Hindlimb muscle (tissue), 1 donor: ENCODE measurements at regions not wholly inside any gene's neighbourhood (a gene's known extent, or its start where the extent isn't known, plus 50 kb on each side); places are given as distances from the start of the nearest gene placed in this dataset.
A peak's percentile ranks its signal among the peaks of the same experiment; 100 is the strongest.
"Not testable (repeated sequence)": the region's sequence is repeated elsewhere in the genome, so short reads cannot be mapped to it uniquely, and the experiment has no call there.

Experiments used
- DNase-seq: peaks from one replicate; pipeline ENCODE4 v3.0.0-alpha.2; 2013

DNA sequence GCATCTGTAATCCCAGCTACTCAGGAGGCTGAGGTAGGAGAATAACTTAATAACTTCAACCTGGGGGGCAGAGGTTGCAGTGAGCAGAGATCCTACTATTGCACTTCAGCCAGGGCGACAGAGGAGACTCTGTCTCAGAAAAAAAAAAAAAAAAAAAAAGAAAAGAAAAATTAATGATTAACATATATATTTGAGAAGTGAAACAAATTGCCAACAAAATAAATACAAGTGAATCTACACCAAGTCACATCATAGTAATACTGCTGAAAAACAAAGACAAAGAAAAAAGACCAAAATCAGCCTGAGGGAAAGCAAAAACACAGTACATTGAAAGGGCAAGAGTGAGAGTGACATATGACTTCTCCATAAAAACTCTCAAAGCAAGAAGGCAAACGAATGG, 123.7 kb downstream of the CASP12 start:
- no peak for DNase-seq

DNA sequence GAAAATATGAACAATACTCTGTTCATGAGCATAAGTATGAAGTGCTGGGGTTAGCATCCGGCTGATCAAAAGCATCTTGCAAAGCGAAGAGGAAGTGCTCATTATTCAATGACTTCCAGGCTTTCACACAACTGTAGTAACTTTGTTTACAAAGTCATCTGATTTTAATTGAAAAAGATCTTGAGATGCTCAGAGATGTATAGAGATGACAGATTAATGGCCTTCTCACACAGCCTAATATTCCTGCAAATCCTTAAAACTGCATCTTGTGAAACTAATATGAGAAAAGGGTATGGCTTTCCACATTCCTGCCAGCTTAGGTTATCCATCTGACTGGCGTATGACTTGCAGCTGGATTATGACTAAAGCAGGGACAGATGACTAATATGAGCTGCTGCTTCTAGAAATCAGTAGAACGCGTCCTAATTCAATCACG, 125.4 kb downstream of the CASP12 start:
- peak; percentile 38 for DNase-seq

DNA sequence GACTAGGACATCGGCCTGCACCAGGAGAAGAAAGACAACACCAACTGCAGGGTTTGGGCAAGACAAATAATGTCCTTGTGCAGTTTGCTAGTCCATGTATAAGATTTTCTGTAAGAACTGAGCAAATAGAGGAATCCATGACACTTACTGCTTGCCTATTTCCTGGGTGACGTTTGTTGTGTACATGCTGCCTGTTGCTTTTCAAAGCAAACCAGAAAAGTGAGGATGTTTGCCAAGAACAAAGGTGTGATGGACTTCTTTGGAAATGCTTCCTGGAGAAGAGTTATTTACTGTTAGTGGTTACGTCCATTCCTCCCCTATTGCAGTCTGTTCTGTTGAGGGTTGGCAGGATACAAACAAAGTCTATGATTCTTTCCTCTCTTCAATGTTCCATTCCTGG, 126.5 kb downstream of the CASP12 start:
- DNase-seq: no peak

DNA sequence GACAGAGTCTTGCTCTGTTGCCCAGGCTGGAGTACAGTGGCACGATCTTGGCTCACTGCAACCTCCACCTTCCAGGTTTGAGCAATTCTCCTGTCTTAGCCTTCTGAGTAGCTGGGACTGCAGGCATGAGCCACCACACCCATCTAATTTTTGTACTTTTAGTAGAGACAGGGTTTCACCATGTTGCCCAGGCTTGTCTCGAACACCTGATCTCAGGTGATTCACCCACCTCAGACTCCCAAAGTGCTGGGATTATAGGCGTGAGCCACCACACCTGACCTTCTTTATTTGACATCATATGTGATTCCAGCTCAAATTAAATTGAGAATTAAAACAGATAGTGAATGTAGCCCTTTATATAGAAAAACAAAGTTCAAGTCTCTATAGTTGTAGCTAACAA, 127.2 kb downstream of the CASP12 start:
- DNase-seq: not testable (repeated sequence)

DNA sequence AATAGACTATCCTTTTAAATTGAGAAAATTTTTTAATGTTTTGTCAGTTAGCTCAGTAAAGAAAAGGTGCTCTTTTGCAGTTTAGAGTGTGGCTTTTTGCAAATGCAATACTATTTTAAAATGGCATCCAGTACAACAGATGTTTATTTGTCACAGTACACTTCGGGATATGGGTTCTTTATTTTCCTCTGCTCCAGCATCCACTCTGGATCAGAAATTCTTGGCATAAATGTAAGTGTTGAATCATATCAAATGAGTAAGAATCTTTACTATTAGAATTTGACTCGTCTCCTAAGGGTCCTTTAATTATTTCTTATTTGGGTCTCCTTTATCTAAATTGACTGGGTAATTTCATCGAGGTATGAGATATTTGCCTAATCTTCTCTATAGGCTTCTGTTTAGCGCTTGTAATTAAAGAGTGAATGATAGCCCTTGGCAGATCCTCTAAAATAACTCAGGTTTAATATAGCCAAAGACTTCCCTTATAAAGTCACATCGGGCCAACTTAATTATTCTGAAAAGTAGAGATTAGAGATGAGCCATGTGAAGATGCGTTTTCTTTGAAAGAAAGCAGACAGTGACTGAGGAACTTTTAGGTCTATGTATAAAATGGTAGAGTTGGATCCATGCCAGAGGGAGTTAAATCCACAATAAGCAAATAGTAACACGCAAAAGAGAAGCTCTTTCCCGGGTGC, 132.7 kb downstream of the CASP12 start:
- no peak for DNase-seq

DNA sequence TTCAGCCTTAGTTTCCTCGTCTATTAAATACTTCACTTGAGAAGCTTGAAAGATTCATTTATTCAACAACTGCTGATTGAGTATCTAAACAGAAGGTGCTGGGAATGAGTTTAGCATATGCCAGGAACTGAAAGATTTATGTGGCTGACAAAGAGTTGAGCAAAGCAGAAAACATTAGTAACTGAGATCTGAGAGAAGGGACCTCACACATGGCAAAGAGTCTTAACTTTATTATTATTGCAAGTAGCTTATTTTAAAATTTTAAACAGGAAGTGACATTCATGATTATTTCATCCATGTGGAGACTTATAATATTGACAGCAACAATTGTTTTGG, 133.6 kb downstream of the CASP12 start:
- no peak for DNase-seq

DNA sequence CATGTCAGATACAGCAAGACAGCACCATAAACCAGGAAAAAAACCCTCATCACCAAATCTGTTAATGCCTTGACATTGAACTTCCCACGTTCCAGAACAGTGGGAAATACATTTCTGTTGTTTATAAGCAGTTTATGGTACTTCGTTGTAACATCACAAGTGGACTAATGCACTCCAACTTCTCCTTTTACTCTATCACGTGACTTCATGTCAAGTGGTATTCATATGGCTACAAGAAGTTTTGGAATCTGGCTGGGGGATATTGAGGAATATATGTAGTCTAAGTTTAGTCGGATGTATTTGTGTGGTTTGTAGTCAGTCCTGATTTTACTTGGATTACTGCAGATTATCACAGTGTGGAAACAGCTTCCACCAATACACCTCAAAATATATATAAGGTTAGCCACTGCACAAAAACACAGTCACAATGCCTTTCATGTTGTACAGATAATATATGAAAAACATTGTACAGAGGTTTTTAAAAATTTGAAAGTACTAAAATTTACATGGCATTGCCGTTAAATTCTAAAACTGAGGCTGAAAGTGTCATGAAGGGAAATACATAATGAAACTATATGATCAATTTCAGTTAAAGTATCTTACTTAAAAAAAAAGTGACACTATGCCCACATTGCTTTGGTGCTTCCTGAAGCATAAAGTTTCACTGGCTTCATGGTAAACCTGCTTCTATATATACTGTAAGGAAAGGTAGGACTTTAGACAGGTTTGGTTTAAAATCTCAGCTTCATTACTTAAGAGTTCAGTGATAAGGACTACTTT, 134.1 kb downstream of the CASP12 start:
- no peak for DNase-seq

DNA sequence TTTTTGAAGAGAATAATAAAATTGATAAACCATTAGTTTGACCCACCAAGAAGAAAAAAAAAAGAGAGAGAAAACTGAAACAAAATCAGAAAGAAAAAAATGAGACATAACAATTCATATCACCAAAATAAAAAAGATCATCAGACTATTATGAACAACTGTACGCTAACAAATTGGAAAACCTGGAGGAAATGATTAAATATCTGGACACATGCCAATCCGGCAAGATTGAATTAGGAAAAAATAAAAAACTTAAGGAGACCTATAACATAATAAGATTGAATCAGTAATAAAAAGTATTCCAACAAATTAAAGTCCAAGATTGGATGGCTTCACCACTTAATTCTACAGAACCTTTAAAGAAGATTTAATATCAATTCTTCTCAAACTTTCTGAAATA, 136.7 kb downstream of the CASP12 start:
- no peak for DNase-seq

DNA sequence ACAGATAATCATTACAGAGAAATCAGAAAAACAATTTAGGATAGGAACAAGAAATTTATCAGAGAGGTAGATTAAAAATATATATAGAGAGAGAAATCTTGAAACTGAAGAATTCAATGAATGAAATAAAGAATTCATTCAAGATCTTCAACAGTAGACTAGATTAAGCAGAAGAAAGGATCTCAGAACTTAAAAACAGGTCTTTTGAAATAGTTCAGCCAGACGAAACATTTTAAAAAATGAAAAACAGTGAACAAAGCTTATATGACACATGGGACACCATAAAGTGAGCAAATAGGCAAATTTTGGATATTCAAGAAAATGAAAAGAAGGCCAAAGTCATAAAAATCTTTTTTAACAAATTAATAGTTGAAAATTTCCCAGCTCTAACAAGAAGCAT, 138.8 kb downstream of the CASP12 start:
- DNase-seq: no peak

DNA sequence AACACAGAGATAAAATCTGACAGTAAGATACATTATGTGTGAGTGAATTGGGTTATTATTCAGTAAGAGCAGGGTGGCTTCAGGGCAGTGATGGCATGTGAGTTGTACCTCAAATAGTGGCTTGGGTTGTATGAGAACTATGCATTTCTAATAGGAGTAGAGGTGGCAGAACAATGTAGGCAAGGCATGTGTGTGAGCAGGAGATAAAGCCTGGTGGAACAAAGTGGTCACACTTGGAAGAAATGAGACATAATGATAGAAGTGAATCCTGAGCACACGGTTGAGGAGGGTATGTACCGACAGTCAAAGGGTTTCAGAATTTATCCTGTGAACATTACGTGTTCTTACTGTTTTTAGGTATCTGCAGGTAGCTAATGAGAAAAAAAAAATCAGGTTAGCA, 159.3 kb downstream of the CASP12 start:
- DNase-seq: no peak

DNA sequence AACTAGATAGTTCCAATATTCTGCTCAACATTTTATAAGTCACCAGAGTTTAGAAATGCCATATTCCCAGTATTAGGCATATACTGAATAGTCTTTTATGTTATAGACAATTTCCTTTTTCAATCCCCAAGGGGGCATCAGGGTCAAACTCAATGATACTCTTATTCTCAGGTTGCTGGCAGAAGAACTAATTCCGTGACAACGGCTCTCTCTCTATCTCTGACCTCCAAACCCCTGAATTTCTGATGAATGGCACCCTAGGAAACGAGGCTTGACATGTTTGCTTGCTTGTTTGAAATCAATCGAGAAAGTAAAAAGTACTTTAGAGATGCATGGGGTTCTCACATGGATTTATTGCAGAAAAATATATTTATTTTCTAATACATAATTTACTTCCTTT, 160.1 kb downstream of the CASP12 start:
- no peak for DNase-seq

DNA sequence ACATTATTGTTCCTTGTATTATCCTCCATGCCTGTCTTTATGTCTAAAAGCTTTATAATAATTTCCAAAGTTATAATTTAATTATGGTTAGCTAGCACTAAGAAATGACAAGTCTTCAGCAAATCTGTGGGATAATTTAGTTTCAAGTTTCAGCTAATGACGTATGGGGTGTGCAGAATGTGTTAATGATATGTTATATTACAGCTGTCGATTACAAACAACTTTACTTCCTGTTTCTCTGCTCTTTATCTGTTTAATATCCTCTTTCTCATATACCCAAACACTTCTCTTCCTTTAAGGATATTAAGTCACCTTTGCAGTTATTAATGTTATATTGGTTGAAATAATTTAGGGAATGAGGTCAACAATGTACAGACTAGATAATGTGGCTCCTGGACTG, 161.8 kb downstream of the CASP12 start:
- DNase-seq: no peak

DNA sequence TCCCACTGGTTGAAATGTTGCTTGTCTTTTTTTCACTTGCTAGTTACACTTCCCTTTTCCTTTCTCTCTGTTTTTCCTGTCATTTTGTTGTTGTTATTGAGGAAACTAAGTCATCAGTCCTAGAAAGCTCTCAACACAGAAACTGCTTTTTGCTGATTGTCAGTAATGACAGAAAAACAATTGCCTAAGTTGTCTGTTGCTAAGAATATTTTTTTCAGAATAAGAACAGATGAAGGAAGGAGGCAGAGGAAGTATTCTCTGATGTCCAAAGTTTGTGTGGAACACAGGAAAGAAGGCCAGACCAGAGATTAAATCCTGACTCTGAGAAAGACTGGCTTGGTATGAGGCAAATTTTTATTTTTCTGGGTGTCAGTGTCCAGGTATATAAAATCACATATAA, 163.3 kb downstream of the CASP12 start:
- DNase-seq: no peak

DNA sequence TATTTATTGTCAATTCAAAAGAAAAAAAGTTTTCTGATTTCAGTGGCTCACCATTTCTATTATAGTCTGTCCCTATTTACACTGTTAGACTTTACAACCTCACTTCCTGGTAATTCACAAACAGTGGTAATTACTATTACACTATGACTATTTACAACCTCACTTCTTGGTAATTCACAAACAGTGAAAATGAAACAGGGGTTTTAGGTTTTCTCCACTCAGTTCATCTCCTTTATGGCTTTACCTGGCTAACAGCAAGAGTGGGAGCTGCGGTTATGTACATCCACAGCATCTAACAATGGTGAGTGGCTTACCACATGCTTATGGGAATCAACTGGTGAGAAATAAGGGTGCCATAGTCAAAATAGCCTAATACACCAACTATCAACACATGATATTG, 166.4 kb downstream of the CASP12 start:
- DNase-seq: no peak

DNA sequence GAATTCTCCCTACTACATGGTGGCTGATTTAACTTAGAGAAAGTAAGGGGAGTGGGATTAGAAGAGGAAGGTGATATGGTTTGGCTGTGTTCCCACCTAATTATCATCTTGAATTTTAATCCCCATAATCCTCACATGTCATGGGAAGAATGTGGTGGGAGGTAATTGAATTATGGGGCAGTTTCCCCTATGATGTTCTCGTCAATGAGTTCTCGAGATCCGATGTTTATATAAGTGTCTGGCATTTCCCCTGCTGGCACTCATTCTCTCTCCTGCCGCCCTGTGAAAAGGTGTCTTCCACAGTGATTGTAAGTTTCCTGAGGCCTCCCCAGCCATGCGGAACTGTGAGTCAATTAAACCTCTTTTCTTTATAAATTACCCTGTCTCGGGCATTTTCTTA, 169.3 kb downstream of the CASP12 start:
- DNase-seq: no peak

DNA sequence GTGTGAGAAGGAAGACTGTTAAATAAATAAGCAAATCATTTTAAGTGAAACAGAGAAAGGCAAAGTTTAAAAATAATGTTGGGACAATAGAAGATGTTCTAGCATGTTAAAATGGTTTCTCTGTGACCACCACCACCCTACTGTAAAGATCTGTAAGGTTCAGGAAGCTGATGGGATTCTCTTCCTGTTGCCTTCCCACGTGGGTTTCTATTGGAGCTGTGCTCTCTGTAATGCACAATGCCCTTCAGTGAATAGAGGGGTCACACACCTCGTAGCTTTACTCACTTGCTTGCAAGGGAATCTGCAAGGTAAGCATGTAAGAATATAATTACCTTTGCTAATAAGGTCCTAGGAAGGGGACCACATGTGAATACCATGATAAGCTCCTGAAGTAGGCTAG, 170.5 kb downstream of the CASP12 start:
- DNase-seq: no peak

DNA sequence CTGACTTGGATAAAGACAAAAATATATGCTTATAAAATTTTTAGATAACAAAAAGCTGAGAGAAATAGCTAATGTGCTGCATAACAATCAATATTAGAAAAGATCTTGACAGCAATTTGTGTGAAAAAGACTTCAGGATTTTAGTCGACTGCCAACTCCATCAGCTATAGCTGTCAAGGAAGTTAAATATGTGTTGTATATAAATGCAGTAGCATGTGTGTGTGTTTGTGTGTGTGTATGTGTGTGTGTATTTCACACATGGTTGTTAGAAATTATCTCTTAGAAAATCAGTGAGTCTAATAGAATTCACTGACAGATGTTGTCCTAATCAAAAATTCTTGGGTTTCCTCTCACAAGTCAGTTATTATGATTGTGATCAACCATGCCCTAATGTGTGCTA, 171.2 kb downstream of the CASP12 start:
- DNase-seq: no peak

DNA sequence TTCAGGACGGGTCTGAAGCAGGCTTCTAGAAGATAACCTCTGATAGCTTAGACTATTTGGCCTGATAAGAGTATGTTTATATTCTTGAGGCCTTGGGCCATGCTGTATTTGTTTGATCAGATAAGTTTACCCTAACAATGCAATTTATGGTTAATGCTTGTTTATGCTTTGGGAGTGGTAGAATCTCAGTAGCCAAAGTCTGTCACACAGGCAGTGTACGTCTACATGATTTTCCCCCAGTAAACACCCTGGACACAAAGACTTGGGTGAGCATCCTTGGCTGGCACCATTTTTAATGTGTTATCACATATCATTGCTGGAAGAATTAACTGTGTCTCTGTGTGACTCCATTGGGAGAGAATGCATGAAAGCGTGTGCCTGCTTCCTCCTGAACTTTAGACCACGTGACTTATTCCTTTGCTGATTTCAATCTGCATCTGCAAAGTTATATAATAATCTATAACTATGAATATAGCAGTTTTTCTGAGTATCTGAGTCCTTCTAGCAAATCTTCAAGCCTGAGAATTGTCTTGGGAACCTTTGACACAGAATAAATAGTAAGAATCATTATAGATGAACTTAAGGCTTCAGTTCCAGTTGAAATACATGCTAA, 172.4 kb downstream of the CASP12 start:
- DNase-seq: no peak

DNA sequence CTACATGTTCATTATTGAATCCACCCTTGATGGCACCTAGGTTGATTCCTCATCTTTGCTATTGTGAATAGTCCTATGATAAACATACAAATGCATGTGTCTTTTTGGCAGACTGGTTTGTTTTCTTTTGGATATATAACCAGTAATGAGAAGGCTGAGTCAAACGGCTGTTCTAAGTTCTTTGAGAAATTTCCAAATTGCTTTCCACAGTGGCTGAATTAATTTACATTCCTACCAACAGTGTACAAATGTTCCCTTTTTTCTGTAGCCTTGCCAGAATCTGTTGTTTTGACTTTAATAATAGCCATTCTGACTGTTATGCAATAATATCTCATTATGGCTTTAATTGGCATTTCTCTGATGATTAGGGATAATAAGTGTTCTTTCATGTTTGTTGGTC, 184.9 kb downstream of the CASP12 start:
- DNase-seq: no peak

DNA sequence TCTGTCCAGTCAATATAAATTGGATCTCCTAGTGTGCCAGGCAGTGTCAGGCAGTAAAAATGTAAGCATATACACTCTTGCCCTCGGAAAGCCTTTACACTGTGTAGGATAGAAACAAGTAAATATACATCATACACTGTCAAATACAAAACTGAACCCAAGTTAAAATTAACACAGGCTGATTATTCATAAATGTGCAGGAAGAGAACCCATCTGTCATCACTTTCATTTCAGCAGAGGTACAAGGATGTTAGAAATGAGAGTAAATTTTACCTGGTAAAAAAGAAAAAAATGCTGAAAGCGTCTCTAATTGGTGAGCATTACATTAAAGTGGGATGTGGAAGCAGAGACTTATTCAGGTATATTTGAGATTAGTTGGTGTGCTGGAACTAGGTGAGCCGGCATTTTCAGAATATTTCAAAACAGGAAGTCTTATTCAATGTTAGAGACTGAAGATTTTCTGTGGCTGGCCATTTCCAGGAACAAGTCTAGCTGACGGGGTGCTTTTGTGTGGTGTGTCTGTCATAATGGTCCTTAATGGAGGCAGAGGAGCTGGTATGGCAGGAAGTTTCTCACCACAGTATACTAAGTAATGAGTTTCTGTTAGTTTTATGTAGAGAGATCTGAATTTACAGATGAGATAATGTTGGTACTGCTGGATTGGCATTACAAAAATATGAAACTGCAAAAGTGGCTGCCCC, 192.6 kb downstream of the CASP12 start:
- no peak for DNase-seq

DNA sequence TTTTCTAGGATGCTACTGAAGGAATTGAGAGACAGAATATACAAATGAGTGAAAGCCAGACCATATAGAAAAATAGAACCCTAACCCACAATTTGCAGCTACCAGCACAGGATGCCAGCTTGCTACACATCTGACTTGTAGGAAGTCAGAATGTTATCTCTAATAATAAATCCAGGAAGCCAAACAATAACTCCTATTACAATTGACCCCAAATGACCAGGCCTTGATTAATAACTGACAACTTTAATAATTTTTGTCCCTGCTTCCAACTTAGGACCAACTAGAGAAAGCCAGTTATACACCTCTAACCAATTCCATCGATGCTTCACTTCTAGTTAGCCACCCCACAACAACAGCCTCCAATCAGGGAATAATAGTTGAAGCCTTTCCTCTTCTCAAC, 193.4 kb downstream of the CASP12 start:
- DNase-seq: no peak

DNA sequence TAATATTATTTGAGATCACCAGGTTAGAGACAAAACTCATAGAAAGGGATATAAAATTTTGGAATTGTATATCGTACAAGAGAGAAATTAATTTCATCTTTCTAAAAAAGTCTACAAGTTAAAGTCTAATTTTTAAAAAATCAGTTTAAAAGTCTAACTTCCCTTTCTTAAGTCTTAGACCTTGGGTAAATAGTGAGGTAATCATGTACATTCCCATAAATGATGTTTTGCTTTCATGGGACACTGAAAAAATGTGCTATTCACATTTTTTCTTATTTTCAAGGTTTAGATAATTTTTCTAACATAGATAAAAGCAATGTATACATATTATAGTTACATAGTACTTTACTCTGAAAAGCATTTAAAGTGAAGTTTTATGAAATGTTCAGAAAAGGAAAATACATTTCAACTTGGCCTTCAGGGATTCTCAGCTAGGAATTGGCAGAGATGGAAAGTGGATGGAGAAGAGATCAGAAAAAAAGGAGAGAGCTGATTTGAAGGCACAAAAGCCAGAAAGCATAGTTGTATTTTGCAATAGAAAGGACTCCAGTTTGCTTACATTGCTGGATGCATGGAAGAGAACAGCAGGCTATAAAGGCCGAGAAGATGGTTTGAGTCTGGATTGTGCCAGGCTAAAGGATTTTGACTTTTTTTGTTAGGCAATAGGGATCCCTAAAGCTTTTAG, 194.0 kb downstream of the CASP12 start:
- DNase-seq: peak; percentile 64

DNA sequence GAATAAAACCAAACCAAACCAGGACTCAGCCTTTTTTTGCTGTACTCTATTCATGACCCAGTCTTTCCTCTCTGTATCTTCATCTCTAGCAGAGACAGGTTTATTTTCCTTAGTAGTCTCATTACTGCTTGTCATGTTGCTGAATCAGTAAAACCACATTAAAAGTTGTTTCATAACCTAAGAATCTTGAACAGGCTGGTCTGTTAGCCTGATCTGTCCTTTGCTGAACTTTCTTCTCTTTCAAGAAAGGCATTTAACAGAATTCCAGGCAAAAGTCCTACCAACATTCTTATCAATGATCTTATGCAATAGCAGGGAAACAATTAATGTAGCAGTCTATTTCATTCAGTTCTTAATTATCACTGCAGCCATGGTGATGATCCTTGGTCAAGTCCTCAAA, 197.7 kb downstream of the CASP12 start:
- DNase-seq: no peak
